Suppressor macrophage (primary cell): ENCODE measurements at regions not wholly inside any gene's neighbourhood (a gene's known extent, or its start where the extent isn't known, plus 50 kb on each side); places are given as distances from the start of the nearest gene placed in this dataset.
"Not testable (repeated sequence)": the region's sequence is repeated elsewhere in the genome, so short reads cannot be mapped to it uniquely, and the experiment has no call there.

ENCODE experiments used
- DNase-seq, 4 experiments: peaks; one replicate each; pipeline ENCODE4 v3.0.0-alpha.2; 2020 to 2022

- DNase-seq = no peak
These were observed 391.9 kb upstream of the AKR1E2 start for GRCh38 chr10:4434105-4434504.

GRCh38 chr10:4431114-4431863 lies 394.7 kb upstream of the AKR1E2 start:
- DNase-seq = no peak

GRCh38 chr10:4429571-4429970 lies 396.4 kb upstream of the AKR1E2 start:
- no peak for DNase-seq

- no peak for DNase-seq
These were observed 398.5 kb upstream of the AKR1E2 start for GRCh38 chr10:4427532-4427931.

GRCh38 chr10:4426866-4427265 lies 399.1 kb upstream of the AKR1E2 start:
- DNase-seq = no peak

GRCh38 chr10:4409319-4409718 lies 416.7 kb upstream of the AKR1E2 start:
- DNase-seq = no peak

GRCh38 chr10:4407783-4408182 lies 418.2 kb upstream of the AKR1E2 start:
- DNase-seq = peak; percentile 18 to 91 (median 68)

GRCh38 chr10:4405828-4406227 lies 420.2 kb upstream of the AKR1E2 start:
- no peak for DNase-seq

- no peak for DNase-seq
These were observed 422.3 kb upstream of the AKR1E2 start for GRCh38 chr10:4403638-4404252.

GRCh38 chr10:4401080-4401479 lies 424.9 kb upstream of the AKR1E2 start:
- not testable (repeated sequence) for DNase-seq

GRCh38 chr10:4399556-4399955 lies 426.5 kb upstream of the AKR1E2 start:
- no peak for DNase-seq

- DNase-seq = no peak
These were observed 427.4 kb upstream of the AKR1E2 start for GRCh38 chr10:4398602-4399001.

GRCh38 chr10:4397337-4397736 lies 428.7 kb upstream of the AKR1E2 start:
- DNase-seq = no peak

- no peak for DNase-seq
These were observed 429.4 kb upstream of the AKR1E2 start for GRCh38 chr10:4396401-4397283.

GRCh38 chr10:4395731-4396130 lies 430.3 kb upstream of the AKR1E2 start:
- DNase-seq = no peak

- DNase-seq = not testable (repeated sequence)
These were observed 431.6 kb upstream of the AKR1E2 start for GRCh38 chr10:4394455-4394854.

- peak in 2 of 4 experiments; percentile 31 to 48 for DNase-seq
These were observed 434.3 kb upstream of the AKR1E2 start for GRCh38 chr10:4391683-4392082.

GRCh38 chr10:4390219-4390618 lies 435.8 kb upstream of the AKR1E2 start:
- peak in 3 of 4 experiments; percentile 33 to 41 (median 38) for DNase-seq

GRCh38 chr10:4385231-4385870 lies 440.7 kb upstream of the AKR1E2 start:
- no peak for DNase-seq

- no peak for DNase-seq
These were observed 441.8 kb upstream of the AKR1E2 start for GRCh38 chr10:4384245-4384644.

- peak in 1 of 4 experiments; percentile 8 for DNase-seq
These were observed 442.3 kb upstream of the AKR1E2 start for GRCh38 chr10:4383651-4384098.

- no peak for DNase-seq
These were observed 443.2 kb upstream of the AKR1E2 start for GRCh38 chr10:4382811-4383210.

- DNase-seq = peak; percentile 2 to 53 (median 24)
These were observed 452.4 kb upstream of the AKR1E2 start for GRCh38 chr10:4373612-4374011.
